Ovary (tissue), 7 donors: ENCODE measurements at regions not wholly inside any gene's neighbourhood (a gene's known extent, or its start where the extent isn't known, plus 50 kb on each side); places are given as distances from the start of the nearest gene placed in this dataset. TPM values are rescaled to one million over a fixed set of nuclear protein-coding genes. Genes with fewer than 3 reads are reported as not detected.

Source experiments
- DNase-seq, 5 donors: peaks; one replicate each; pipeline ENCODE4 v3.0.0-alpha.2; 2019 to 2020
- H3K27ac ChIP-seq, 2 donors: fragments of 200-600 bp; one replicate each; pipeline versions ENCODE4 v1.5.1 to v1.8.0; 2019 to 2022
- H3K27me3 ChIP-seq: fragments of 200-600 bp; one replicate; pipeline ENCODE4 v1.8.0; 2022
- H3K36me3 ChIP-seq: fragments of 200-600 bp; sonication (generic); one replicate; pipeline ENCODE4 v1.5.1; 2019
- H3K4me1 ChIP-seq: one replicate; pipeline ENCODE4 v1.8.1; 2013; ENCODE audit warnings: mild to moderate bottlenecking, moderate library complexity; ENCODE audit not compliant: insufficient read depth
- H3K4me3 ChIP-seq: fragments of 200-600 bp; sonication (generic); one replicate; pipeline ENCODE4 v1.5.1; 2017
- H3K9me3 ChIP-seq, 2 donors: fragments of 200-600 bp in 1 of 2; sonication (generic) in 1 of 2; one replicate each; pipeline versions ENCODE4 v1.5.1 to v1.8.1; 2013 to 2019; ENCODE audit warnings: mild to moderate bottlenecking in 1 of 2, moderate library complexity in 1 of 2
- EP300 ChIP-seq: sonication (generic); formaldehyde crosslinking; IDR thresholded peaks from one replicate; pipeline ENCODE4 v1.6.1; 2017; ENCODE audit warnings: antibody characterized with exemption
- POLR2A ChIP-seq: fragments of 450-650 bp; IDR thresholded peaks from one replicate; pipeline ENCODE4 v1.6.1; 2017; ENCODE audit warnings: antibody characterized with exemption, mild to moderate bottlenecking, moderate library complexity
- WGBS, 3 donors: extraction: QIAGEN DNeasy Blood & Tissue Kit in 1 of 3; methylation state at CpG; one replicate each; pipeline versions ENCODE4 v1.1.5 to v1.1.7; 2013 to 2017; 5-methylcytosine and 5-hydroxymethylcytosine counted together
- intact Hi-C, 4 donors: fragments of 100-400 bp; cut with DNase I; formaldehyde crosslinking; loops; one replicate each; pipeline versions ENCODE4 v1.11.0 to v1.15.1; 2022 to 2023
- microRNA-seq, 3 donors: library from miRNA; unstranded; fragments of <30 nt; microRNA quantifications; one replicate each; pipeline versions ENCODE4 to v1.2.0, GENCODE V29; 2019 to 2020
- small RNA-seq: library from RNA; depleted of rRNA; stranded (forward); fragments of <200 nt; gene quantifications from one replicate; pipeline ENCODE3, GENCODE V24; 2016
- TF ChIP-seq, protein P1 (sequence below), 3 donors: fragments of 450-650 bp in 2 of 3; fragments of 200-600 bp in 1 of 3; IDR thresholded peaks; one replicate each; pipeline versions ENCODE4 v1.5.1 to v1.8.0; 2016 to 2022; ENCODE audit warnings: antibody characterized with exemption in 3 of 3, mild to moderate bottlenecking in 1 of 3
- donor health status: DM: no; HTN: no; CAD: no; lungs with moderate emphysema.
- donor health status: DM: no; HTN: no; CAD: no.
- donor health status: Bipolar disorder and iron deficiency.
- donor health status: DM: no; HTN: no; CAD: no.
- donor health status: DM: yes; HTN: yes; CAD: no.

DNA sequence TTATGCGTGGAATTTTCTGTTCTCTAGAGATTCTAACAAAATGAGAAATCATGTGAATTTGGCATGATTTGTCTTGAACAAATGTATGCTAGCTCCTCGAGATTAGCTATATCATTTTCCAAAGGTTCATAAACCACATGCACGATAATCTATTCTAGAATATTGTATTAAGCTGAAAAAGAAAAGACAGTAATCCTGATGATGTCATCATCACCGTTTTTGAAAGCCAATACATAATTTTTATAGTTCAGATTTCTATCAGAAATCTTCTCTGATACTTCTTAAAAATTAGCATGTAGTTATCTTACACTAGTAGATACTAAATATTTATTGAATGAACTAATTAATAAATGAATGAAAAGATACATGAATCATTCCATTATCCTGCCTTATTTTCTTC lies 111.2 kb downstream of the HAO1 start:
- no peak for DNase-seq
- H3K4me1 ChIP-seq: no peaks in the 10 kb centered on the region
- intact Hi-C loops: no loop called here
- H3K27me3 ChIP-seq: no peaks in the 10 kb centered on the region
- no peak overlapping the region for H3K27ac ChIP-seq
- no peaks in the 10 kb centered on the region for H3K9me3 ChIP-seq
- 66 to 69% (median 67%) methylated on average over 4 of the region's 4 CpGs for WGBS, 3 donors
- no peaks in the 10 kb centered on the region for H3K36me3 ChIP-seq
- TF ChIP-seq POLR2A (no peak), EP300 (no peak)
- TF ChIP-seq, protein P1, sequence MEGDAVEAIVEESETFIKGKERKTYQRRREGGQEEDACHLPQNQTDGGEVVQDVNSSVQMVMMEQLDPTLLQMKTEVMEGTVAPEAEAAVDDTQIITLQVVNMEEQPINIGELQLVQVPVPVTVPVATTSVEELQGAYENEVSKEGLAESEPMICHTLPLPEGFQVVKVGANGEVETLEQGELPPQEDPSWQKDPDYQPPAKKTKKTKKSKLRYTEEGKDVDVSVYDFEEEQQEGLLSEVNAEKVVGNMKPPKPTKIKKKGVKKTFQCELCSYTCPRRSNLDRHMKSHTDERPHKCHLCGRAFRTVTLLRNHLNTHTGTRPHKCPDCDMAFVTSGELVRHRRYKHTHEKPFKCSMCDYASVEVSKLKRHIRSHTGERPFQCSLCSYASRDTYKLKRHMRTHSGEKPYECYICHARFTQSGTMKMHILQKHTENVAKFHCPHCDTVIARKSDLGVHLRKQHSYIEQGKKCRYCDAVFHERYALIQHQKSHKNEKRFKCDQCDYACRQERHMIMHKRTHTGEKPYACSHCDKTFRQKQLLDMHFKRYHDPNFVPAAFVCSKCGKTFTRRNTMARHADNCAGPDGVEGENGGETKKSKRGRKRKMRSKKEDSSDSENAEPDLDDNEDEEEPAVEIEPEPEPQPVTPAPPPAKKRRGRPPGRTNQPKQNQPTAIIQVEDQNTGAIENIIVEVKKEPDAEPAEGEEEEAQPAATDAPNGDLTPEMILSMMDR (IDR thresholded peaks at IDR 0.05): no peak
- H3K4me3 ChIP-seq: no peak overlapping the region

DNA sequence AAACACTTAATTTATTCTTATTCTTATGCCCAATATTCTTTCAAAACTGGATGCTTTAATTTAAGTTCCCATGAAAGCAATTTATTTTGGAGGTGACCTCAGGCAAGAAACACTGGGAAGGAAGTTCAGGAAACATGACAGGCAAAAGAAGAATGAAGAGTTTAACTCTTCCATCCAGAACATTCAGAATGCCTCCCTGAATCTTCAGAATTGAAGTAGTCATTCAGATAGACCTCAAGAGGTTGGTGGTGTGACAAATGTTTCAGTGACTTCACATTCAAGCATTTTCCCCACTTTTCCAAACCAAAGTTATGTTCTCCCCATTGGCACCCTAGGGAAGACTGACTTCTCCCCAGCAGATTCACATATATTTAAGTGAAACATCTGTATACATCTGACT lies 110.5 kb downstream of the HAO1 start:
- Histone ChIP-seq H3K27ac (no peak overlapping the region), H3K9me3 (no peaks in the 10 kb centered on the region), H3K4me1 (no peaks in the 10 kb centered on the region), H3K4me3 (no peak overlapping the region), H3K27me3 (no peaks in the 10 kb centered on the region), H3K36me3 (no peaks in the 10 kb centered on the region)
- intact Hi-C loops: no loop called here
- TF ChIP-seq POLR2A (no peak), EP300 (no peak)
- TF ChIP-seq, protein P1 (IDR thresholded peaks at IDR 0.05): no peak
- DNase-seq: no peak

Small RNAs in the stretch of these regions (microRNA-seq; reads per million reads assigned to microRNA genes)
- gene MIR8062: 0 reads per million in 3 donors

Small RNAs in the stretch of these regions (small RNA-seq; reads per million reads assigned to genes)
- gene MIR8062 (not detected), gene RN7SL547P (not detected)
